Mammary epithelial cell (primary cell): ENCODE measurements at regions not wholly inside any gene's neighbourhood (a gene's known extent, or its start where the extent isn't known, plus 50 kb on each side); places are given as distances from the start of the nearest gene placed in this dataset.

Experiments
- EZH2 ChIP-seq: IDR thresholded peaks from 2 replicates; pipeline ENCODE4 v1.6.1; 2012; ENCODE audit warnings: low read length, inconsistent platforms, borderline replicate concordance
- TF ChIP-seq, protein P1 (sequence below), 2 donors: IDR thresholded peaks in 1 of 2; conservative IDR thresholded peaks in 1 of 2; 2 replicates each; pipeline ENCODE4 v1.5.1; 2011 to 2012; ENCODE audit warnings: inconsistent platforms in 2 of 2, low read length in 2 of 2, mild to moderate bottlenecking in 2 of 2, control low read depth in 1 of 2, low read depth in 1 of 2; ENCODE audit not compliant: insufficient read depth in 1 of 2; ENCODE audit errors: extremely low read depth in 1 of 2

GRCh38 chr16:26806657-26807056 is 260.1 kb upstream of the C16orf82 start:
- no peak for TF ChIP-seq EZH2
- TF ChIP-seq, protein P1, sequence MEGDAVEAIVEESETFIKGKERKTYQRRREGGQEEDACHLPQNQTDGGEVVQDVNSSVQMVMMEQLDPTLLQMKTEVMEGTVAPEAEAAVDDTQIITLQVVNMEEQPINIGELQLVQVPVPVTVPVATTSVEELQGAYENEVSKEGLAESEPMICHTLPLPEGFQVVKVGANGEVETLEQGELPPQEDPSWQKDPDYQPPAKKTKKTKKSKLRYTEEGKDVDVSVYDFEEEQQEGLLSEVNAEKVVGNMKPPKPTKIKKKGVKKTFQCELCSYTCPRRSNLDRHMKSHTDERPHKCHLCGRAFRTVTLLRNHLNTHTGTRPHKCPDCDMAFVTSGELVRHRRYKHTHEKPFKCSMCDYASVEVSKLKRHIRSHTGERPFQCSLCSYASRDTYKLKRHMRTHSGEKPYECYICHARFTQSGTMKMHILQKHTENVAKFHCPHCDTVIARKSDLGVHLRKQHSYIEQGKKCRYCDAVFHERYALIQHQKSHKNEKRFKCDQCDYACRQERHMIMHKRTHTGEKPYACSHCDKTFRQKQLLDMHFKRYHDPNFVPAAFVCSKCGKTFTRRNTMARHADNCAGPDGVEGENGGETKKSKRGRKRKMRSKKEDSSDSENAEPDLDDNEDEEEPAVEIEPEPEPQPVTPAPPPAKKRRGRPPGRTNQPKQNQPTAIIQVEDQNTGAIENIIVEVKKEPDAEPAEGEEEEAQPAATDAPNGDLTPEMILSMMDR (conservative IDR thresholded peaks at IDR 0.05 in 1 of 2, IDR thresholded peaks at IDR 0.05 in 1 of 2; ENCODE audit: extremely low read depth in 1 of 2, insufficient read depth in 1 of 2, low read depth in 1 of 2, low read length in 2 of 2), result no peak
